ENCODE measurements at regions not wholly inside any gene's neighbourhood (a gene's known extent, or its start where the extent isn't known, plus 50 kb on each side); places are given as distances from the start of the nearest gene placed in this dataset.

- Histone ChIP-seq H3K79me1 (ENCODE audit: low read depth, low read length) (no peaks in the 10 kb centered on the region), H3K18ac (ENCODE audit: extremely low read depth, low read length) (no peak overlapping the region), H2AK5ac (ENCODE audit: low read depth, low read length) (no peak overlapping the region), H3K27ac (ENCODE audit: low read depth, low read length) (no peak overlapping the region), H2AFZ (ENCODE audit: low read length) (no peak overlapping the region), H2BK5ac (ENCODE audit: low read depth, low read length) (no peak overlapping the region), H3K27me3 (replicated peaks in 1 of 4; ENCODE audit: control insufficient read depth in 3 of 4, extremely low read depth in 1 of 4, insufficient read depth in 3 of 4, low read length in 3 of 4) (peaks cover 0 to 2% (median 0%) of the 10 kb centered on the region in 4 experiments; a peak in 1 of 7 replicates), H3K4me3 (ENCODE audit: extremely low read depth in 1 of 4, insufficient read depth in 2 of 4, low read depth in 3 of 4, low read length in 4 of 4) (no peak overlapping the region), H3K4me1 (replicated peaks in 1 of 4; ENCODE audit: control insufficient read depth in 3 of 4, insufficient read depth in 4 of 4, low read length in 3 of 4) (no peaks in the 10 kb centered on the region), H2BK120ac (replicated peaks; ENCODE audit: low read depth, low read length) (no peak overlapping the region), H3K56ac (replicated peaks; ENCODE audit: insufficient read length, low read depth, low read length) (no peak overlapping the region), H4K5ac (ENCODE audit: insufficient read length, low read depth, low read length) (no peak overlapping the region), H3K9me3 (ENCODE audit: insufficient read depth in 2 of 2, low read depth in 1 of 2, low read length in 1 of 2) (no peaks in the 10 kb centered on the region), H3K79me2 (ENCODE audit: control insufficient read depth in 1 of 2, insufficient read depth in 2 of 2, low read length in 2 of 2) (no peaks in the 10 kb centered on the region), H3K9ac (replicated peaks in 1 of 4; ENCODE audit: extremely low read depth in 1 of 4, low read depth in 3 of 4, low read length in 3 of 4) (no peak overlapping the region), H3K4ac (replicated peaks; ENCODE audit: insufficient read length, low read depth, low read length) (no peak overlapping the region), H2BK15ac (ENCODE audit: low read length) (no peak overlapping the region), H3K36me3 (ENCODE audit: control insufficient read depth in 2 of 4, insufficient read depth in 4 of 4, low read length in 3 of 4) (no peaks in the 10 kb centered on the region), H2BK12ac (ENCODE audit: low read depth, low read length) (no peak overlapping the region), H4K91ac (replicated peaks; ENCODE audit: insufficient read length, low read length) (no peak overlapping the region), H2BK20ac (ENCODE audit: low read length) (no peak overlapping the region), H3K23me2 (ENCODE audit: low read depth, low read length) (no peaks in the 10 kb centered on the region), H4K20me1 (replicated peaks in 1 of 2; ENCODE audit: control insufficient read depth in 1 of 2, insufficient read depth in 2 of 2, low read length in 2 of 2) (no peaks in the 10 kb centered on the region), H3K4me2 (ENCODE audit: insufficient read depth in 1 of 2, low read depth in 2 of 2, low read length in 2 of 2) (no peak overlapping the region), H3K23ac (ENCODE audit: insufficient read length) (no peak overlapping the region), H3K14ac (ENCODE audit: insufficient read length) (no peak overlapping the region), H4K8ac (ENCODE audit: extremely low read depth, insufficient read depth, low read length) (no peak overlapping the region)
- DNase-seq (ENCODE audit: low read depth in 1 of 2, low spot score in 2 of 2) (no peak), FAIRE-seq (no peak)
- 93% methylated on average over 8 of the region's 8 CpGs; no CpG with 5 or more reads in 1 of the 2 experiments for WGBS, 2 experiments (ENCODE audit: extremely low coverage in 1 of 2, insufficient coverage in 1 of 2, insufficient read length in 1 of 2, insufficient replicate concordance in 2 of 2, low coverage in 1 of 2, low lambda C conversion rate in 2 of 2, missing lambda C conversion rate in 1 of 2)
- CTCF ChIA-PET (ENCODE audit: partially characterized antibody): interaction anchor here (1.2 to 2.7 kb wide), 5 partner anchors 9 to 174 kb away, joined by 3 to 14 read pairs (median 4); no protein-coding TSS in a partner anchor
- TF ChIP-seq TBP (IDR thresholded peaks at IDR 0.05; ENCODE audit: low read depth, low read length): no peak
- TF ChIP-seq CBX8 (IDR thresholded peaks at IDR 0.05; ENCODE audit: borderline replicate concordance, low read depth, low read length): no peak
- TF ChIP-seq SRF (IDR thresholded peaks at IDR 0.05; ENCODE audit: low read depth, low read length): no peak
- no peak for TF ChIP-seq HDAC2 (IDR thresholded peaks at IDR 0.05; ENCODE audit: borderline replicate concordance in 1 of 2, low read depth in 2 of 2, low read length in 2 of 2)
- no peak for TF ChIP-seq FOSL1 (IDR thresholded peaks at IDR 0.05; ENCODE audit: insufficient read depth, low read depth, low read length)
- TF ChIP-seq EGR1 (IDR thresholded peaks at IDR 0.05; ENCODE audit: borderline replicate concordance, low read depth, low read length): no peak
- no peak for TF ChIP-seq CBX5 (IDR thresholded peaks at IDR 0.05; ENCODE audit: low read depth, low read length)
- no peak for TF ChIP-seq TCF12 (IDR thresholded peaks at IDR 0.05; ENCODE audit: low read depth, low read length)
- no peak for TF ChIP-seq RFX5 (IDR thresholded peaks at IDR 0.05; ENCODE audit: borderline replicate concordance, low read depth, low read length)
- TF ChIP-seq ASH2L (IDR thresholded peaks at IDR 0.05; ENCODE audit: low read length): no peak
- TF ChIP-seq NANOG (IDR thresholded peaks at IDR 0.05; ENCODE audit: insufficient read depth, low read depth, low read length, poor library complexity, severe bottlenecking): no peak
- TF ChIP-seq SP4 (IDR thresholded peaks at IDR 0.05; ENCODE audit: low read length): no peak
- TF ChIP-seq, protein P1, sequence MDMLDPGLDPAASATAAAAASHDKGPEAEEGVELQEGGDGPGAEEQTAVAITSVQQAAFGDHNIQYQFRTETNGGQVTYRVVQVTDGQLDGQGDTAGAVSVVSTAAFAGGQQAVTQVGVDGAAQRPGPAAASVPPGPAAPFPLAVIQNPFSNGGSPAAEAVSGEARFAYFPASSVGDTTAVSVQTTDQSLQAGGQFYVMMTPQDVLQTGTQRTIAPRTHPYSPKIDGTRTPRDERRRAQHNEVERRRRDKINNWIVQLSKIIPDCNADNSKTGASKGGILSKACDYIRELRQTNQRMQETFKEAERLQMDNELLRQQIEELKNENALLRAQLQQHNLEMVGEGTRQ (IDR thresholded peaks at IDR 0.05; ENCODE audit: low read length): no peak
- POLR2A ChIA-PET (ENCODE audit: partially characterized antibody): no interaction called here
These were observed 157.3 kb upstream of the UMPS start for GRCh38 chr3:124572851-124573405.
